ENCODE measurements at regions not wholly inside any gene's neighbourhood (a gene's known extent, or its start where the extent isn't known, plus 50 kb on each side); places are given as distances from the start of the nearest gene placed in this dataset.

GRCh38 chr17:79316805-79317204 lies 242.2 kb downstream of the ENGASE start:
- H2AFZ ChIP-seq (ENCODE audit: low read length): no peak overlapping the region
- no peak overlapping the region for H4K8ac ChIP-seq (replicated peaks; ENCODE audit: insufficient read length, low read depth, low read length)
- no peak overlapping the region for H2BK20ac ChIP-seq (ENCODE audit: low read depth, low read length, poor library complexity, severe bottlenecking)
- H3K79me2 ChIP-seq (ENCODE audit: insufficient read depth, low read length): no peaks in the 10 kb centered on the region
- H3K4me1 ChIP-seq (ENCODE audit: insufficient read depth, low read length): no peaks in the 10 kb centered on the region
- no peak overlapping the region for H3K23ac ChIP-seq (ENCODE audit: insufficient read length, low read depth, low read length)
- Mint-ChIP-seq H3K4me1 (peaks cover 13 to 23% of the 10 kb centered on the region in 2 experiments), H3K27me3 (ENCODE audit: low read depth) (peaks cover 19% of the 10 kb centered on the region), H3K9me3 (no peaks in the 10 kb centered on the region), H3K4me3 (no peak overlapping the region), H3K36me3 (ENCODE audit: insufficient read depth in 1 of 3, low read depth in 3 of 3) (no peaks in the 10 kb centered on the region), H3K27ac (no peak overlapping the region)
- no peak overlapping the region for H3T11ph ChIP-seq (ENCODE audit: low read length)
- H3K9me3 ChIP-seq (ENCODE audit: control insufficient read depth, low read depth, low read length): no peaks in the 10 kb centered on the region
- no peak overlapping the region for H2BK5ac ChIP-seq (ENCODE audit: insufficient read length, low read length)
- no peak overlapping the region for H3K27ac ChIP-seq (ENCODE audit: insufficient read length, low read depth, low read length)
- H2BK15ac ChIP-seq (ENCODE audit: low read depth, low read length): no peak overlapping the region
- H3K9ac ChIP-seq (ENCODE audit: extremely low read depth, insufficient read length, low read length): no peak overlapping the region
- TF ChIP-seq, protein P1, sequence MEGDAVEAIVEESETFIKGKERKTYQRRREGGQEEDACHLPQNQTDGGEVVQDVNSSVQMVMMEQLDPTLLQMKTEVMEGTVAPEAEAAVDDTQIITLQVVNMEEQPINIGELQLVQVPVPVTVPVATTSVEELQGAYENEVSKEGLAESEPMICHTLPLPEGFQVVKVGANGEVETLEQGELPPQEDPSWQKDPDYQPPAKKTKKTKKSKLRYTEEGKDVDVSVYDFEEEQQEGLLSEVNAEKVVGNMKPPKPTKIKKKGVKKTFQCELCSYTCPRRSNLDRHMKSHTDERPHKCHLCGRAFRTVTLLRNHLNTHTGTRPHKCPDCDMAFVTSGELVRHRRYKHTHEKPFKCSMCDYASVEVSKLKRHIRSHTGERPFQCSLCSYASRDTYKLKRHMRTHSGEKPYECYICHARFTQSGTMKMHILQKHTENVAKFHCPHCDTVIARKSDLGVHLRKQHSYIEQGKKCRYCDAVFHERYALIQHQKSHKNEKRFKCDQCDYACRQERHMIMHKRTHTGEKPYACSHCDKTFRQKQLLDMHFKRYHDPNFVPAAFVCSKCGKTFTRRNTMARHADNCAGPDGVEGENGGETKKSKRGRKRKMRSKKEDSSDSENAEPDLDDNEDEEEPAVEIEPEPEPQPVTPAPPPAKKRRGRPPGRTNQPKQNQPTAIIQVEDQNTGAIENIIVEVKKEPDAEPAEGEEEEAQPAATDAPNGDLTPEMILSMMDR (conservative IDR thresholded peaks at IDR 0.05): no peak
- H3K56ac ChIP-seq (ENCODE audit: insufficient read length, low read depth, low read length): no peak overlapping the region
- no peaks in the 10 kb centered on the region for H3K79me1 ChIP-seq (ENCODE audit: insufficient read depth, low read depth, low read length, poor library complexity, severe bottlenecking)
- no peak overlapping the region for H2BK12ac ChIP-seq (ENCODE audit: insufficient read length, low read depth, low read length)
- no peak overlapping the region for H2BK120ac ChIP-seq (ENCODE audit: low read depth, low read length, poor library complexity, severe bottlenecking)
- H3K27me3 ChIP-seq (ENCODE audit: insufficient read depth, low read length): no peaks in the 10 kb centered on the region
- H4K91ac ChIP-seq (ENCODE audit: insufficient read length, low read depth, low read length): no peak overlapping the region
- no peak overlapping the region for H4K5ac ChIP-seq (ENCODE audit: insufficient read length, low read depth, low read length)
- H3K4me2 ChIP-seq (ENCODE audit: insufficient read depth, insufficient read length, low read length): no peak overlapping the region
- H3K18ac ChIP-seq (ENCODE audit: insufficient read length, low read depth, low read length): no peak overlapping the region
- H4K20me1 ChIP-seq (ENCODE audit: control insufficient read depth, insufficient read depth, insufficient read length): no peaks in the 10 kb centered on the region
- no peak overlapping the region for H2AK5ac ChIP-seq (ENCODE audit: insufficient read length, low read length)
- H3K23me2 ChIP-seq (ENCODE audit: insufficient read length, low read depth, low read length, poor library complexity, severe bottlenecking): no peaks in the 10 kb centered on the region
- no CpG with 5 or more reads among the region's 6 CpGs for WGBS (ENCODE audit: extremely low coverage, insufficient read length, low lambda C conversion rate)
- DNase-seq: no peak
- H3K4ac ChIP-seq (ENCODE audit: low read depth, low read length): no peak overlapping the region
- H3K14ac ChIP-seq (ENCODE audit: insufficient read depth, low read length): no peak overlapping the region

Data from H9 (cell line).